Thyroid gland (tissue), 4 donors: ENCODE measurements at regions not wholly inside any gene's neighbourhood (a gene's known extent, or its start where the extent isn't known, plus 50 kb on each side); places are given as distances from the start of the nearest gene placed in this dataset.

ENCODE experiments used
- DNase-seq, 2 donors: peaks; one replicate each; pipeline ENCODE4 v3.0.0-alpha.2; 2019
- H3K27ac ChIP-seq, 3 donors: fragments of 200-600 bp; sonication (generic); 1 replicate in 2 of 3; 2 replicates in 1 of 3; pipeline ENCODE4 v1.5.1; 2016 to 2019; ENCODE audit warnings: mild to moderate bottlenecking in 1 of 3, moderate library complexity in 1 of 3
- H3K27me3 ChIP-seq: fragments of 200-600 bp; sonication (generic); one replicate; pipeline ENCODE4 v1.5.1; 2019
- H3K36me3 ChIP-seq, 2 donors: fragments of 200-600 bp; sonication (generic); one replicate each; pipeline ENCODE4 v1.5.1; 2016 to 2019
- H3K4me1 ChIP-seq, 2 donors: fragments of 200-600 bp; sonication (generic); one replicate each; pipeline ENCODE4 v1.5.1; 2017 to 2019
- H3K4me3 ChIP-seq, 3 donors: fragments of 200-600 bp; sonication (generic); replicated peaks in 1 of 3; 1 replicate in 2 of 3; 2 replicates in 1 of 3; pipeline ENCODE4 v1.5.1; 2016; ENCODE audit warnings: mild to moderate bottlenecking in 1 of 3
- H3K9me3 ChIP-seq: fragments of 200-600 bp; sonication (generic); one replicate; pipeline ENCODE4 v1.5.1; 2017
- POLR2A ChIP-seq, 2 donors: fragments of 450-650 bp; IDR thresholded peaks; one replicate each; pipeline ENCODE4 v1.6.1; 2017; ENCODE audit warnings: antibody characterized with exemption in 2 of 2, mild to moderate bottlenecking in 2 of 2, moderate library complexity in 1 of 2
- WGBS, 2 donors: methylation state at CpG; one replicate each; pipeline ENCODE4 v1.1.5; 2017; 5-methylcytosine and 5-hydroxymethylcytosine counted together
- intact Hi-C: fragments of 100-400 bp; cut with DNase I; formaldehyde crosslinking; loops from one replicate; pipeline ENCODE4 v1.15.1; 2023
- TF ChIP-seq, protein P1 (sequence below), 6 experiments: fragments of 200-600 bp in 3 of 6; fragments of 450-650 bp in 3 of 6; sonication (generic) in 3 of 6; IDR thresholded peaks; one replicate each; pipeline ENCODE4 v1.5.1; 2016 to 2019; ENCODE audit warnings: antibody characterized with exemption in 6 of 6, mild to moderate bottlenecking in 2 of 6, inconsistent platforms in 1 of 6, moderate library complexity in 1 of 6

DNA sequence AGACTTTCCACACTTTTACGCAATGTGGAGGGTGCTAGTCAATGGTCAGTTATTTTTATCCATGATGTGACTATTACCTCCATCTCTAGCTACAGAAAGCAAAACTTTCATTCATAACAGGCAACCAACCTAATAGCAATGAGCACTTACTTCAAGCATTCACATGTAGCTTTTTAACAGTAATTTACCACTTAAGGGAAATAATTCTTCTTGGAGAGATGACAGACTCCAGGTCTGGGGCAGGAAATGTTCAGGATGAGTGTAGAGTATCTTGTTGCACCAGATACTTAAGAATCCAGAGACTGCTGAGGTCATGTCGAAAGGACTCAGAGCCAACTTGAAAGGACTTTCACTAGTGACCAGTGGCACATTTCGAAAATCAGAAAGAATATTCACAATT lies 347.6 kb downstream of the CHRM3 start:
- H3K27me3 ChIP-seq, result no peaks in the 10 kb centered on the region
- H3K4me1 ChIP-seq, result no peaks in the 10 kb centered on the region
- DNase-seq, result no peak
- no peaks in the 10 kb centered on the region for H3K9me3 ChIP-seq
- no peaks in the 10 kb centered on the region for H3K36me3 ChIP-seq
- WGBS, 2 donors, result 59 to 60% methylated on average over 3 of the region's 3 CpGs
- no peak overlapping the region for H3K27ac ChIP-seq
- TF ChIP-seq POLR2A (IDR thresholded peaks at IDR 0.05), result no peak
- TF ChIP-seq, protein P1, sequence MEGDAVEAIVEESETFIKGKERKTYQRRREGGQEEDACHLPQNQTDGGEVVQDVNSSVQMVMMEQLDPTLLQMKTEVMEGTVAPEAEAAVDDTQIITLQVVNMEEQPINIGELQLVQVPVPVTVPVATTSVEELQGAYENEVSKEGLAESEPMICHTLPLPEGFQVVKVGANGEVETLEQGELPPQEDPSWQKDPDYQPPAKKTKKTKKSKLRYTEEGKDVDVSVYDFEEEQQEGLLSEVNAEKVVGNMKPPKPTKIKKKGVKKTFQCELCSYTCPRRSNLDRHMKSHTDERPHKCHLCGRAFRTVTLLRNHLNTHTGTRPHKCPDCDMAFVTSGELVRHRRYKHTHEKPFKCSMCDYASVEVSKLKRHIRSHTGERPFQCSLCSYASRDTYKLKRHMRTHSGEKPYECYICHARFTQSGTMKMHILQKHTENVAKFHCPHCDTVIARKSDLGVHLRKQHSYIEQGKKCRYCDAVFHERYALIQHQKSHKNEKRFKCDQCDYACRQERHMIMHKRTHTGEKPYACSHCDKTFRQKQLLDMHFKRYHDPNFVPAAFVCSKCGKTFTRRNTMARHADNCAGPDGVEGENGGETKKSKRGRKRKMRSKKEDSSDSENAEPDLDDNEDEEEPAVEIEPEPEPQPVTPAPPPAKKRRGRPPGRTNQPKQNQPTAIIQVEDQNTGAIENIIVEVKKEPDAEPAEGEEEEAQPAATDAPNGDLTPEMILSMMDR (IDR thresholded peaks at IDR 0.05), result no peak
- H3K4me3 ChIP-seq, result no peak overlapping the region
- intact Hi-C loops, result no loop called here

DNA sequence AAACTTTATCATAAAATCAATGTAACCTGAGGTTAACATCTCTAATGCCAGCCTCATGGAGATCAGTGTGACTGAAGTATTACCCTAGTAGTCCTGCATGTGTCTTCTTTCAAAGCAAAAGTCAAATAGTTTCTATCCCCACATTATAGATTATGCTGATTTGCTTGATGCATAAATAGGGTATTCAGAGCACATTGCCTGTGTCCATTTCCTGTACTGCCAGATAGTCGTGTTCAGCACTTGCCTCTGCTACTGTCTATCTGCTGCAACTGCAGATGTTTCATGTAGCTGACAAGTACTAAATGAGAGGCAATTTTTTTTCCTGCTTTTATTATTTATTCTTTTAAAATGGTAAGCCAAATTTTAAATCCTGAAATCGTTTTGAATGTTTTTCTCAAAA lies 348.7 kb downstream of the CHRM3 start:
- DNase-seq, result no peak
- Histone ChIP-seq H3K27me3 (no peaks in the 10 kb centered on the region), H3K4me3 (no peak overlapping the region), H3K36me3 (no peaks in the 10 kb centered on the region), H3K4me1 (no peaks in the 10 kb centered on the region), H3K27ac (no peak overlapping the region), H3K9me3 (no peaks in the 10 kb centered on the region)
- intact Hi-C loops, result no loop called here
- 55 to 69% methylated on average over 2 of the region's 2 CpGs for WGBS, 2 donors
- TF ChIP-seq, protein P1 (IDR thresholded peaks at IDR 0.05), result no peak
- no peak for TF ChIP-seq POLR2A (IDR thresholded peaks at IDR 0.05)

DNA sequence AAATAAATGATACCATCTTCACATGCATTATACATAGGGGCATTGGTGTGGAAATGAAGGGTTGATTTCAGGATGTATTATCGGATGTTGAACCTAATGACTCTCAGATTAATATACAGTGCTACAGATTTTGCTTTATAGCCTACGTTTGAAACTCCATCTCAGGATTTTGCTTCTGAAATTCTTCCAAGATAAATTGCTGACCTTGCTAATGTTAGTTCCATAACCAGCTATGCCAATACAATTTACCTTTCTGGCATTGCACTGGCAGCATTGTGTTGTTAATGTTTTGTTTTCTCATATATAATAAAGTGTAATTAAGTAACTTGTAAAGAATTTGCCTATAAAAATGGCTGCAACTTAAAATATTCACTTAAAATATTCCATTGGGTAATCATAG lies 350.1 kb downstream of the CHRM3 start:
- 78 to 83% methylated on average over 2 of the region's 2 CpGs for WGBS, 2 donors
- Histone ChIP-seq H3K27ac (no peak overlapping the region), H3K36me3 (no peaks in the 10 kb centered on the region), H3K27me3 (no peaks in the 10 kb centered on the region), H3K4me3 (no peak overlapping the region), H3K4me1 (no peaks in the 10 kb centered on the region), H3K9me3 (no peaks in the 10 kb centered on the region)
- TF ChIP-seq POLR2A (IDR thresholded peaks at IDR 0.05), result no peak
- TF ChIP-seq, protein P1 (IDR thresholded peaks at IDR 0.05), result no peak
- no peak for DNase-seq
- intact Hi-C loops, result no loop called here

DNA sequence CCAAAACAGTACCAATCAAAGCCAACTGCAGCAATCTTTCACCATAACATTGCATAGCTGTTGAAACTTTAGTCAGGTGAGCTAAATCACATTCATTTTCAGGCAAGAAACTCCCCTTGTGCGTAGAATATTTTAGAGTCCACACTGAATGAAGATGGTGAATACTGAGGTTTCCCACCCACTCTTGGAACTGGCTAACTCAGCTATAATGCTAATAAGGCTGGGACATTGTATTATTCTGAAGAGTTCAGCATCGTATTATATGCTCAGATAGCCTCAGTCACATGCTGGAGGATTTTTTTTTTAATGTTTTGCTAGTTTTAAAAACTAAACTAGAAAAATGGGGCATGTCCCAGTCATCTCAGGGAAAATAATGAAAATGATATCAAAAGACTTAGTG lies 352.3 kb upstream of the FMN2 start:
- no peak for DNase-seq
- Histone ChIP-seq H3K4me1 (no peaks in the 10 kb centered on the region), H3K36me3 (no peaks in the 10 kb centered on the region), H3K4me3 (no peak overlapping the region), H3K27ac (no peak overlapping the region), H3K9me3 (no peaks in the 10 kb centered on the region), H3K27me3 (no peaks in the 10 kb centered on the region)
- TF ChIP-seq, protein P1 (IDR thresholded peaks at IDR 0.05), result no peak
- no peak for TF ChIP-seq POLR2A (IDR thresholded peaks at IDR 0.05)
- 91 to 92% methylated on average over 2 of the region's 2 CpGs for WGBS, 2 donors
- intact Hi-C loops, result no loop called here

DNA sequence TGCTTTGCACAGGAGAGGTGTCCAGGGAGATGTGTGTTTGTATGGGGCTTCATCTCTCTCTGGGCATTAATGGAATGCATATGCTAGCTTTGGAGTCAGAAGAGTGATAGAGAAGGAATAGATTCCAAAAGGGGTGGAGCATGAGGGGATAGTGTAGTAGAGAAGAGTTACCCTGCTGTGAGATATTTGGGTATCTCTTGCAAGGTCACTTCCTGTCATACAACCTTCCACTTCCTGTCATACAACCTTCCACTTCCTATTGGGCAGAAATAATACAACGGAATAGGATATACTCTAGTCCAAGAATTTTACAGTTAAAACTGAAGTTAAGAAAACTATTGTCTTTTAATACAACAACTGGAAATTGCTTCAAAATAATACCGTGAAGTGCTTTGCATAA lies 351.8 kb upstream of the FMN2 start:
- Histone ChIP-seq H3K36me3 (no peaks in the 10 kb centered on the region), H3K4me3 (no peak overlapping the region), H3K4me1 (no peaks in the 10 kb centered on the region), H3K27ac (no peak overlapping the region), H3K27me3 (no peaks in the 10 kb centered on the region), H3K9me3 (no peaks in the 10 kb centered on the region)
- WGBS, 2 donors, result 80 to 83% methylated on average over 2 of the region's 2 CpGs
- DNase-seq, result no peak
- intact Hi-C loops, result no loop called here
- no peak for TF ChIP-seq POLR2A (IDR thresholded peaks at IDR 0.05)
- TF ChIP-seq, protein P1 (IDR thresholded peaks at IDR 0.05), result no peak
